A673 (cell line): ENCODE measurements at regions not wholly inside any gene's neighbourhood (a gene's known extent, or its start where the extent isn't known, plus 50 kb on each side); places are given as distances from the start of the nearest gene placed in this dataset.

Source experiments
- BruUV-seq: library from RNA; stranded (reverse); fragments of 400-500 nt; replicated peaks from 2 replicates; lab custom pipeline; 2021; lab: Mats Ljungman, UMichigan
- CTCF ChIA-PET: fragments of 300-600 bp; sonication (Branson Sonifier 250); formaldehyde crosslinking; loops from one replicate; lab custom pipeline; 2022; ENCODE audit warnings: antibody characterized with exemption; lab: Charles Lee
- POLR2A ChIA-PET: fragments of 300-600 bp; sonication (Branson Sonifier 250); formaldehyde crosslinking; loops from one replicate; lab custom pipeline; 2022; ENCODE audit warnings: antibody characterized with exemption; ENCODE audit not compliant: low non-redundant PET; lab: Charles Lee
- DNase-seq: peaks from one replicate; pipeline ENCODE4 v3.0.0-alpha.2; 2015; ENCODE audit warnings: low spot score
- H3K27ac ChIP-seq: fragments of 200-600 bp; sonication (generic); 2 replicates; pipeline ENCODE4 v1.5.1; 2016; ENCODE audit warnings: mixed run types, low read depth, mild to moderate bottlenecking, mixed read lengths, antibody characterized with exemption, low read length; ENCODE audit not compliant: poor library complexity, severe bottlenecking
- H3K27me3 ChIP-seq: fragments of 200-600 bp; sonication (generic); replicated peaks from 2 replicates; pipeline ENCODE4 v1.6.1; 2017; ENCODE audit warnings: mixed run types, low read depth, mild to moderate bottlenecking, mixed read lengths, antibody characterized with exemption, low read length; ENCODE audit not compliant: insufficient read depth, poor library complexity
- H3K36me3 ChIP-seq: fragments of 200-600 bp; sonication (generic); 2 replicates; pipeline ENCODE4 v1.6.1; 2016; ENCODE audit warnings: mixed run types, mild to moderate bottlenecking, mixed read lengths, antibody characterized with exemption, low read length; ENCODE audit not compliant: insufficient read depth, poor library complexity, severe bottlenecking
- H3K4me1 ChIP-seq: fragments of 200-600 bp; sonication (generic); 2 replicates; pipeline ENCODE4 v1.6.1; 2017; ENCODE audit warnings: mixed run types, mild to moderate bottlenecking, mixed read lengths, antibody characterized with exemption, low read length; ENCODE audit not compliant: insufficient read depth, poor library complexity, severe bottlenecking
- H3K4me3 ChIP-seq: fragments of 200-600 bp; sonication (generic); 2 replicates; pipeline ENCODE4 v1.5.1; 2016; ENCODE audit warnings: low read depth, mixed run types, mild to moderate bottlenecking, mixed read lengths, low read length; ENCODE audit not compliant: poor library complexity, severe bottlenecking
- H3K9me3 ChIP-seq: fragments of 200-600 bp; sonication (generic); 2 replicates; pipeline ENCODE4 v1.6.1; 2016; ENCODE audit warnings: mixed run types, low read depth, mild to moderate bottlenecking, mixed read lengths, antibody characterized with exemption, low read length; ENCODE audit not compliant: poor library complexity, severe bottlenecking
- CTCF ChIP-seq: fragments of 300-800, 200-600 bp; sonication (generic); conservative IDR thresholded peaks from 2 replicates; pipeline ENCODE4 v1.5.1; 2017; ENCODE audit warnings: low read depth, mild to moderate bottlenecking, antibody characterized with exemption, low read length, moderate library complexity, mixed read lengths
- EZH2 ChIP-seq: fragments of 200-600 bp; sonication (generic); IDR thresholded peaks from 2 replicates; pipeline ENCODE4 v1.6.1; 2017; ENCODE audit warnings: borderline replicate concordance, low read depth, mild to moderate bottlenecking, mixed read lengths, antibody characterized with exemption, low read length; ENCODE audit not compliant: poor library complexity, severe bottlenecking
- intact Hi-C: fragments of 100-400 bp; cut with micrococcal nuclease; formaldehyde crosslinking; loops from one replicate; pipeline ENCODE4 v1.10.0; 2022; ENCODE audit not compliant: unreplicated experiment

GRCh38 chr13:87255394-87255793 lies 415.8 kb upstream of the SLITRK5 start:
- ChIA-PET POLR2A (no interaction called here), CTCF (no interaction called here)

GRCh38 chr13:87259479-87260083 lies 411.6 kb upstream of the SLITRK5 start:
- peak; percentile 6 for DNase-seq
- intact Hi-C loops, result no loop called here
- Histone ChIP-seq H3K27ac (no peak overlapping the region), H3K36me3 (no peaks in the 10 kb centered on the region), H3K4me3 (no peak overlapping the region), H3K9me3 (peaks cover 4% of the 10 kb centered on the region), H3K4me1 (no peaks in the 10 kb centered on the region), H3K27me3 (no peaks in the 10 kb centered on the region)
- TF ChIP-seq CTCF, result peak; percentile 51
- TF ChIP-seq EZH2, result no peak
- BruUV-seq, result no TSS peak
- POLR2A ChIA-PET, result no interaction called here
- CTCF ChIA-PET, result no interaction called here

More at GRCh38 chr13:87255394-87255793, 415.8 kb upstream of the SLITRK5 start:
- H3K27ac ChIP-seq, result no peak overlapping the region
- H3K9me3 ChIP-seq, result peaks cover 4% of the 10 kb centered on the region
- no peak for DNase-seq
- intact Hi-C loops, result no loop called here
- H3K4me1 ChIP-seq, result no peaks in the 10 kb centered on the region
- H3K4me3 ChIP-seq, result no peak overlapping the region
- BruUV-seq, result no TSS peak
- TF ChIP-seq CTCF (no peak), EZH2 (no peak)
- no peaks in the 10 kb centered on the region for H3K36me3 ChIP-seq
- no peaks in the 10 kb centered on the region for H3K27me3 ChIP-seq

- no peak for TF ChIP-seq EZH2
- TF ChIP-seq CTCF, result peak; percentile 77
- peak; percentile 60 for DNase-seq
- no peak overlapping the region for H3K4me3 ChIP-seq
- H3K9me3 ChIP-seq, result no peaks in the 10 kb centered on the region
- ChIA-PET CTCF (interaction anchor here (0.5 to 1.3 kb wide), 3 partner anchors 252 to 747 kb away, joined by 3 to 14 read pairs (median 6); no protein-coding TSS in a partner anchor), POLR2A (interaction anchor here (0.6 kb wide), 1 partner anchor 21 kb away, joined by 3 read pairs; no protein-coding TSS in a partner anchor)
- no peaks in the 10 kb centered on the region for H3K36me3 ChIP-seq
- no peaks in the 10 kb centered on the region for H3K27me3 ChIP-seq
- no peak overlapping the region for H3K27ac ChIP-seq
- no TSS peak for BruUV-seq
- intact Hi-C loops, result loop anchor here (2.0 to 10.0 kb wide), 3 partner anchors 390 to 1190 kb away; no protein-coding TSS in a partner anchor
- H3K4me1 ChIP-seq, result no peaks in the 10 kb centered on the region
Observed at GRCh38 chr13:87274209-87274819, 396.9 kb upstream of the SLITRK5 start.
